ENCODE measurements at regions not wholly inside any gene's neighbourhood (a gene's known extent, or its start where the extent isn't known, plus 50 kb on each side); places are given as distances from the start of the nearest gene placed in this dataset.

DNA sequence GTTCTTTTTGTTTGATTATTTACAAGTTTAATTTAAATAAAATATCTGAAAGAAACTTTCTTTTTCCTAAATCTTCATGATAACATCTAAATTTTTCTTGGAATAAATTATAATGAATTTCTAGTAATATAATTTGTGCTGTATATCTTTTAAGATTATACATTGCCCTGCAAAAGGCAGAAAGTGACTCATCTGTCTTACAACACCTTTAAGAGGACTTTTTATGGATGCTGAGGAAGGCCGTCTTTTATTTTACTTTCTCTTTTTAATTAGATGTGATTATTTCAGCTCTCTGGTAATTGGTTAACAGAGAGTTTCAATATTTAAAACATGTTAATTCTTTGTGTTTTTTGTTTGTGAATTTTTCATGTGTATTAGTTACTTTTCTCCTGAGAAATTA is 598.4 kb downstream of the RPL10L start:
- DNase-seq (ENCODE audit: low read depth): no peak
- TF ChIP-seq, protein P1, sequence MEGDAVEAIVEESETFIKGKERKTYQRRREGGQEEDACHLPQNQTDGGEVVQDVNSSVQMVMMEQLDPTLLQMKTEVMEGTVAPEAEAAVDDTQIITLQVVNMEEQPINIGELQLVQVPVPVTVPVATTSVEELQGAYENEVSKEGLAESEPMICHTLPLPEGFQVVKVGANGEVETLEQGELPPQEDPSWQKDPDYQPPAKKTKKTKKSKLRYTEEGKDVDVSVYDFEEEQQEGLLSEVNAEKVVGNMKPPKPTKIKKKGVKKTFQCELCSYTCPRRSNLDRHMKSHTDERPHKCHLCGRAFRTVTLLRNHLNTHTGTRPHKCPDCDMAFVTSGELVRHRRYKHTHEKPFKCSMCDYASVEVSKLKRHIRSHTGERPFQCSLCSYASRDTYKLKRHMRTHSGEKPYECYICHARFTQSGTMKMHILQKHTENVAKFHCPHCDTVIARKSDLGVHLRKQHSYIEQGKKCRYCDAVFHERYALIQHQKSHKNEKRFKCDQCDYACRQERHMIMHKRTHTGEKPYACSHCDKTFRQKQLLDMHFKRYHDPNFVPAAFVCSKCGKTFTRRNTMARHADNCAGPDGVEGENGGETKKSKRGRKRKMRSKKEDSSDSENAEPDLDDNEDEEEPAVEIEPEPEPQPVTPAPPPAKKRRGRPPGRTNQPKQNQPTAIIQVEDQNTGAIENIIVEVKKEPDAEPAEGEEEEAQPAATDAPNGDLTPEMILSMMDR (conservative IDR thresholded peaks at IDR 0.05; ENCODE audit: low read depth, low read length): no peak
- H3K4me3 ChIP-seq (ENCODE audit: low read depth, low read length): no peak overlapping the region

DNA sequence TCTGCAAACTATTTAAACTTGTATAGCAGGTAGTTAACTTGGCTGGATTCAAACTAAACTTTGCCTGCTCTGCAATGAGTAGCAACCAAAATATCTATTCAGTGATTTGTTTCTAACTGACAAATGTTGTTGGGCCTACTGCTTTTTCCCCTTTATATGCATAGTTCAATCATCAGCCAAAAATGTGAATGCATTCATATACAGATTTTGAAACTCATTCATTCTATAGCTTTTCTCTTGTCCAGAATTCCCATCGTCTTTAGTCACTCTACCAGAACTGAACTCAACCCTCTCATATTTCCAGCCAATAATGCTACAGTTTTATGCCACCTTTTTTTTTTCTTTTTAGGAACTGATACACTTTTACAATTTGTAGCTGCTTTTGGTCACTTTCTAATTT is 599.8 kb downstream of the RPL10L start:
- TF ChIP-seq, protein P1 (conservative IDR thresholded peaks at IDR 0.05; ENCODE audit: low read depth, low read length): no peak
- no peak for DNase-seq (ENCODE audit: low read depth)
- H3K4me3 ChIP-seq (ENCODE audit: low read depth, low read length): no peak overlapping the region

DNA sequence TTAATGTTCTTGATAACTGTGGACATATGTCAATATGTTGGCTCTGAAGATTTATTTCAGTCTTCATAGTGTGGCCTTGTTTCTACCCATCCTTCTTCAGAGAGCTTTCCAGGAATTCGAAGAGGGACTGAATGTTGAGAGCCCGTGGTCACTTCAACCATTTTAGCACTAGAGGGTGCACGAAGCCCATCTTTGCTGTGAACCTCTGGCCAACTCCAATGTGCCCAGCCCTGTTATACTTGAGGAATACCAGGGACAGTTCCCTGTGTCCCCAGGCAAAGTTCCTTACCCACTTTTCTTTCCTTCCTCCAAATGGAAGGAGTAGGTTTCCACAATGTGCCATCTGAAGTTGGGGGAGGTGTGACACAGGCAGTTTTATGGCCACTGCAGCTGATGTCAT is 603.5 kb downstream of the RPL10L start:
- no peak for DNase-seq (ENCODE audit: low read depth)
- TF ChIP-seq, protein P1 (conservative IDR thresholded peaks at IDR 0.05; ENCODE audit: low read depth, low read length): peak; percentile 56
- H3K4me3 ChIP-seq (ENCODE audit: low read depth, low read length): no peak overlapping the region

DNA sequence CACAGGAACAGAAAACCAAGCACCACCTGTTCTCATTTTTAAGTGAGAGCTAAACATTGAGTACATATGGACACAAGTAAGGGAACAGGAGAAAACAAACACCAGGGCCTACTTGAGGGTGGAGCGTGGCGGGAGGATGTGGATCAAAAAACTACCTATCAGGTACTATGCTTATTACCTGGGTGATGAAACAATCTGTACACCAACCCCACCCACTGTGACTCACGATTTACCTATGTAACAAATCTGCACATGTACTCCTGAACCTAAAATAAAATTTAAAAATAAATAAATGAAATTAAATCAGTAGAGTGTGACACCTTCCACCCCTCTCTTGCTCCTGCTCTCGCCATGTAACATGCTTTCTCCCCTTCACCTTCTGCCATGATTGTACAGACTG is 615.5 kb downstream of the RPL10L start:
- TF ChIP-seq, protein P1 (conservative IDR thresholded peaks at IDR 0.05; ENCODE audit: low read depth, low read length): no peak
- DNase-seq (ENCODE audit: low read depth): no peak
- H3K4me3 ChIP-seq (ENCODE audit: low read depth, low read length): no peak overlapping the region

DNA sequence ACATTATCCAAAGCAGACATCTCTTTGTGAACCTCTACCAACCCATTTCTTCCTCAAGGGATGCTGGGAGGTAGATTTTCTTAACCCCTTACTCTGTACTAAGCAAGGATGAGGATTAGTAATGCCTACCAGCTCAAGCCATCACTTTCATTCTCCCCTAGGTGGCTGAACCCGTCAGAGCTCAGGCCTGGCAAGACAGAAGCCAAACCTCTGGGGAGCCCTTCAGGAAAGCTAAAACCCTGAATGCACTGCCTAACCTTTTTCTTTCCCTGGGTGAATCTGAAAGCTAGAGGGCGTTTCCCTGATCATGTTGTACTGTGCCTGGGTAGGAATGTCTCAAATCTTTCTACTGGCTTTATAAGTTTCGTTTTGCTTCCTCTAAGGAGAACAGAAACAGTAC is 617.3 kb downstream of the RPL10L start:
- DNase-seq (ENCODE audit: low read depth): no peak

DNA sequence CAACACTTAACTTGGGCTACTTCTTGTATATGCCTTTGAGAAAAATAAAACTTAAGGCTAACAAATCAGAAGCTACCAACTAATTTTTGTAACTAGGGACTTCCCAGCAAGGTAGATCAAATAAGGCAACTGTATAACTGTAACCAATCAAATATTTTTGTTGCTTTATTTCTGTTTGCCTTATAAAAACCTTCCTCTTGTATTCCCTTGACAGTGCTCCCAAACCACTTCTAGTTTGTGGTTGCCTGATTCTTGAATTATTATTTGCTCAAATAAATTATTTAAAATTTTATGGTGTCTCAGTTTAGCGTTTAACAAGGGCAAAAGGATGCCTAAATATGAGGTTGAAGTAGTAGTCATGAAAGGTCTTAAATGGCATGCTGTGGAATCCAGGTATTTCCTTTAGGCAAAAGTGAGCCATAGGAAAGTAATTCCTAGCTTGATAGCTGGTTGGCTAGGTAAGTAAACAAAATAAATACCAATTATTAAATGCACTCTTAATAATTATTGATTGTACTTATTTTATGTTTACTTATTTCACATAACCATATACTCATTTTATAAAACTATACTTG is 632.6 kb downstream of the RPL10L start:
- DNase-seq (ENCODE audit: low read depth): no peak
- TF ChIP-seq, protein P1 (conservative IDR thresholded peaks at IDR 0.05; ENCODE audit: low read depth, low read length): no peak
- H3K4me3 ChIP-seq (ENCODE audit: low read depth, low read length): no peak overlapping the region

More for the DNA sequence above, 617.3 kb downstream of the RPL10L start:
- TF ChIP-seq, protein P1 (conservative IDR thresholded peaks at IDR 0.05; ENCODE audit: low read depth, low read length): no peak
- no peak overlapping the region for H3K4me3 ChIP-seq (ENCODE audit: low read depth, low read length)

DNA sequence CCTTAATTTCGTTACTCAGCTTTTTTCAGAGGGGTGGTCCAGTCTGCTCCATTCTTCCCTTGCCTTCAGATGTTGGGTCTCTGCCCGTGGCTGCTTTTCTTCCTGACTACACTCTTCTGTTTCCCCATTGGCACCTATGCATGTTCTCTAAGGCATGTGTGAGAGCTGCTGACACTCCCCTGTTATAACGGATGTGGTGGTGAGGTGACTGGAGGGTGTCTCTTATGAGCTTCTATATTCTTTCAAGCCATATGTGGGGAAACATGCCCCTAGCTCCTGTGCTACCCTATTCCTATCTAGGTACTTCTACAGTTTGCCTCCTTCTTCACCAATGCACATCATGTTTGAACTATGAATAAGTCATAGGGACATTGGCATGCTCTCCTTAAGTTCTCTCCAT is 643.2 kb downstream of the RPL10L start:
- TF ChIP-seq, protein P1 (conservative IDR thresholded peaks at IDR 0.05; ENCODE audit: low read depth, low read length): no peak
- no peak for DNase-seq (ENCODE audit: low read depth)
- H3K4me3 ChIP-seq (ENCODE audit: low read depth, low read length): no peak overlapping the region

All from epithelial cell of proximal tubule (primary cell).